Esophagus muscularis mucosa (tissue), 4 donors: ENCODE measurements at regions not wholly inside any gene's neighbourhood (a gene's known extent, or its start where the extent isn't known, plus 50 kb on each side); places are given as distances from the start of the nearest gene placed in this dataset.

Experiments used
- DNase-seq: peaks from one replicate; pipeline ENCODE4 v3.0.0-alpha.2; 2017; ENCODE audit errors: extremely low spot score
- H3K27ac ChIP-seq, 4 donors: fragments of 200-600 bp; sonication (generic); replicated peaks in 1 of 4; 1 replicate in 3 of 4; 2 replicates in 1 of 4; pipeline ENCODE4 v1.5.1; 2016 to 2019; ENCODE audit warnings: mild to moderate bottlenecking in 1 of 4
- H3K27me3 ChIP-seq, 4 donors: fragments of 200-600 bp; sonication (generic); one replicate each; pipeline versions ENCODE4 v1.5.1 to v1.6.0; 2016 to 2019
- H3K36me3 ChIP-seq, 4 donors: fragments of 200-600 bp; sonication (generic); one replicate each; pipeline ENCODE4 v1.5.1; 2016 to 2019
- H3K4me1 ChIP-seq, 4 donors: fragments of 200-600 bp; sonication (generic); one replicate each; pipeline ENCODE4 v1.5.1; 2016 to 2019
- H3K4me3 ChIP-seq, 4 donors: fragments of 200-600 bp; sonication (generic); 1 replicate in 2 of 4; 2 replicates in 2 of 4; pipeline ENCODE4 v1.5.1; 2016 to 2019; ENCODE audit warnings: mild to moderate bottlenecking in 4 of 4, moderate library complexity in 1 of 4
- H3K9me3 ChIP-seq, 4 donors: fragments of 200-600 bp; sonication (generic); 1 replicate in 3 of 4; 2 replicates in 1 of 4; pipeline ENCODE4 v1.5.1; 2016 to 2019
- CTCF ChIP-seq, 3 experiments: fragments of 200-600 bp in 2 of 3; fragments of 450-650 bp in 1 of 3; sonication (generic) in 2 of 3; IDR thresholded peaks; one replicate each; pipeline ENCODE4 v1.5.1; 2017 to 2019; ENCODE audit warnings: antibody characterized with exemption in 3 of 3, mild to moderate bottlenecking in 2 of 3, moderate library complexity in 1 of 3
- EP300 ChIP-seq: sonication (generic); formaldehyde crosslinking; IDR thresholded peaks from one replicate; pipeline ENCODE4 v1.6.1; 2017; ENCODE audit warnings: antibody characterized with exemption
- POLR2A ChIP-seq: fragments of 450-650 bp; IDR thresholded peaks from one replicate; pipeline ENCODE4 v1.6.1; 2017; ENCODE audit warnings: antibody characterized with exemption, moderate library complexity, mild to moderate bottlenecking, low read depth
- POLR2AphosphoS5 ChIP-seq, 2 donors: sonication (generic); formaldehyde crosslinking; IDR thresholded peaks; one replicate each; pipeline ENCODE4 v1.6.1; 2017; ENCODE audit warnings: antibody characterized with exemption in 2 of 2
- WGBS: methylation state at CpG from one replicate; pipeline ENCODE4 v1.1.5; 2018; 5-methylcytosine and 5-hydroxymethylcytosine counted together
- intact Hi-C: fragments of 100-400 bp; cut with DNase I; formaldehyde crosslinking; loops from one replicate; pipeline ENCODE4 v1.15.1; 2023

GRCh38 chr1:70617728-70618127 is 206.7 kb downstream of the CTH start:
- Histone ChIP-seq H3K4me3 (no peak overlapping the region), H3K9me3 (no peaks in the 10 kb centered on the region), H3K4me1 (no peaks in the 10 kb centered on the region), H3K27me3 (no peaks in the 10 kb centered on the region), H3K27ac (no peak overlapping the region), H3K36me3 (no peaks in the 10 kb centered on the region)
- no peak for DNase-seq
- intact Hi-C loops, result no loop called here
- WGBS, result 92% methylated on average over 2 of the region's 2 CpGs
- TF ChIP-seq POLR2A, result no peak
- no peak for TF ChIP-seq POLR2AphosphoS5 (IDR thresholded peaks at IDR 0.05)
- no peak for TF ChIP-seq EP300
- no peak for TF ChIP-seq CTCF (IDR thresholded peaks at IDR 0.05)

GRCh38 chr1:70627910-70628309 is 216.8 kb downstream of the CTH start:
- Histone ChIP-seq H3K9me3 (no peaks in the 10 kb centered on the region), H3K4me3 (no peak overlapping the region), H3K27ac (no peak overlapping the region), H3K27me3 (no peaks in the 10 kb centered on the region), H3K4me1 (no peaks in the 10 kb centered on the region), H3K36me3 (no peaks in the 10 kb centered on the region)
- TF ChIP-seq POLR2A (no peak), CTCF (IDR thresholded peaks at IDR 0.05) (no peak), EP300 (no peak)
- 63% methylated on average over 4 of the region's 4 CpGs for WGBS
- DNase-seq, result no peak
- intact Hi-C loops, result no loop called here

GRCh38 chr1:70628973-70629372 is 217.9 kb downstream of the CTH start:
- 64% methylated on average over 5 of the region's 5 CpGs for WGBS
- H3K36me3 ChIP-seq, result no peaks in the 10 kb centered on the region
- no peak overlapping the region for H3K4me3 ChIP-seq
- H3K27me3 ChIP-seq, result no peaks in the 10 kb centered on the region
- no peaks in the 10 kb centered on the region for H3K4me1 ChIP-seq
- DNase-seq, result no peak
- TF ChIP-seq POLR2AphosphoS5 (IDR thresholded peaks at IDR 0.05) (no peak), EP300 (no peak), POLR2A (no peak), CTCF (IDR thresholded peaks at IDR 0.05) (no peak)
- intact Hi-C loops, result no loop called here
- H3K9me3 ChIP-seq, result no peaks in the 10 kb centered on the region
- H3K27ac ChIP-seq, result no peak overlapping the region

GRCh38 chr1:70633004-70633403 is 221.9 kb downstream of the CTH start:
- H3K27me3 ChIP-seq, result no peaks in the 10 kb centered on the region
- H3K4me1 ChIP-seq, result no peaks in the 10 kb centered on the region
- intact Hi-C loops, result no loop called here
- WGBS, result 25% methylated on average over 1 of the region's 1 CpG
- H3K4me3 ChIP-seq, result no peak overlapping the region
- no peak for DNase-seq
- H3K9me3 ChIP-seq, result no peaks in the 10 kb centered on the region
- TF ChIP-seq POLR2A, result no peak
- no peak for TF ChIP-seq CTCF (IDR thresholded peaks at IDR 0.05)
- no peaks in the 10 kb centered on the region for H3K36me3 ChIP-seq
- no peak overlapping the region for H3K27ac ChIP-seq

- WGBS, result 69% methylated on average over 3 of the region's 3 CpGs
- Histone ChIP-seq H3K27me3 (no peaks in the 10 kb centered on the region), H3K4me1 (no peaks in the 10 kb centered on the region), H3K36me3 (no peaks in the 10 kb centered on the region), H3K9me3 (no peaks in the 10 kb centered on the region), H3K27ac (no peak overlapping the region), H3K4me3 (no peak overlapping the region)
- intact Hi-C loops, result no loop called here
- no peak for DNase-seq
- TF ChIP-seq POLR2AphosphoS5 (IDR thresholded peaks at IDR 0.05), result no peak
- no peak for TF ChIP-seq CTCF (IDR thresholded peaks at IDR 0.05)
- no peak for TF ChIP-seq POLR2A
- no peak for TF ChIP-seq EP300
Observed at GRCh38 chr1:70635868-70636267, 224.8 kb downstream of the CTH start.
